Endometrial microvascular endothelial cells (primary cell): ENCODE measurements at regions not wholly inside any gene's neighbourhood (a gene's known extent, or its start where the extent isn't known, plus 50 kb on each side); places are given as distances from the start of the nearest gene placed in this dataset.
"Not testable (repeated sequence)": the region's sequence is repeated elsewhere in the genome, so short reads cannot be mapped to it uniquely, and the experiment has no call there.

ENCODE experiments used
- in situ Hi-C: cut with HindIII; loops from 2 replicates; pipeline ENCODE4 v1.10.0; 2017; ENCODE audit warnings: low sequenced_read_pairs, low pct_unique_long_range_greater_than_20kb; ENCODE audit errors: inconsistent ontology term

- in situ Hi-C loops: no loop called here
Observed at GRCh38 chr2:239664216-239664810, 263.5 kb upstream of the HDAC4 start.

DNA sequence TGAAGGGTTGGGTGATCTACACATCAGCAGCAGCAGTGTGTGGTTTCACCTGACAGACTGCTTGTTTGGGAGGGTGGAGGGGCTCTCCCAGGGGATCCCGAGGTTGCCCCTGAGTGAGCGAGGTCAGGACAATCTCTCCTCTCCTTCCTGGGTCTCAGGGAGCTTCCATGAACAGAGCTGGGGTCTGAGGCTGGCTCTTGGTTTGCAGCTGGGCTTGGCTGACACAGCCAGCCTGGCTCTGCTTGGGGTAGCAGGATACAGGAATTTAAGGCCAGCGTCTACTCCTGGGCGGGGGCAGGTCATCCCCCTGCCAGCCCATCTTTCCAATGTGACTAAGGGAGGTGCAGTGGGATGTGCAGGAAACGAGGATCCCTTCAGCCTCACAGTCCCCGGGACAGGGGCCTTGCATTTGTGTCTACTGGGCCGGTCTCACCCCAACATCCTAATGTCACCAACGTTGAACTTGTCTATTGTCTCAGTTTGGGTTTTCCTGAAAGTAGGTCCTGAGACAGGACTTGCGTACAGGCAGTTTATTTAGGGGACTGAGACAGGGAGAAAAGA, 262.6 kb upstream of the HDAC4 start:
- in situ Hi-C loops: no loop called here

- in situ Hi-C loops: no loop called here
Observed at GRCh38 chr2:239662413-239663120, 261.7 kb upstream of the HDAC4 start.

DNA sequence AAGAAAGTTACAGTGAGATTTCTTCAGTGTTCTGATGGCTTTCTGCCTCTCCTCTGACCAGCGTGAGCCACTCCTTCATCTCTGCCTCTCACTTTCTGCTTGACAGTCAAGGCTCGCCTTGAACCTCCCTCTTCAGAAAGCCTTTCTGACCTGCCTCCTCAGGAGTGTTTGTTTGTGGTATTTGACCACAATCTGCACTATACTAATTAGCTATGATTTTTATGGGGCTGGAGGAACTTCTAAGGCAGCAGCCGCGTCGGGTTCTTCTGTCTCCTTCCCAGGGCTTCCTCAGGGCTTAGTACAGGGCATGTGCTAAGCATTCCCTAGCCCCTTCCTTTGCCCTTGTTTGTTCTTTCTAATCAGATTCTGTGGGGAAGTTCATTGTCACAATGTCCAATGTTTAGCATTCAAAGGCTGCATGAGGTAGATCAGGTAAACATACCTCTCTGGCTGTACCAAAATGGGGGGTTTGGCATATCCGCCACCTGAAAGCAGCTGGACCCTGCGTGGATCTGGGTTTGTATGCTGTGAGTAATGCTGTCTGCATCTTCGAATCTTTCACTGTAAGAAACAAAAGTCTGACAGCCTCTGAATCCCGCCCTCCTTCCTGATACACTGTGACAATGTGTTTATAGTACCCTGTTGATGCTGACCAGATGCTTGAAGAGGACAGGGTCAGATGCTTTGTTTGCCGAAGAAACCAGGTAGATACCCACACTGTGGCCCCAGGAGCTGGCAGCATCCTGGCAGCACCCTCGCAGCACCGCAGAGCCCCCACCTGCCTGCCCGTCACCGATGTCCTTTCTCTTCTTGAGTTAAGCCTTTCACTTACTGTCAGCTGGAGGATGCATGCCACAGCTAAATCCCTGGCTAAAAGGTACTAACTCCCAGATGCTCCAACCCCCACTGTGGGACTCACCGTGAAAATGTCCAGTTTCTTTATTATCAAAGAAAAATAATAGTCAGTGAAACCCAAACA, 260.8 kb upstream of the HDAC4 start:
- in situ Hi-C loops: no loop called here

- in situ Hi-C loops: no loop called here
Observed at GRCh38 chr2:239660390-239661230, 259.8 kb upstream of the HDAC4 start.

- in situ Hi-C loops: loop anchor here (10.0 kb wide), 1 partner anchor 47 kb away; no protein-coding TSS in a partner anchor
Observed at GRCh38 chr2:239657992-239658391, 257.2 kb upstream of the HDAC4 start.

DNA sequence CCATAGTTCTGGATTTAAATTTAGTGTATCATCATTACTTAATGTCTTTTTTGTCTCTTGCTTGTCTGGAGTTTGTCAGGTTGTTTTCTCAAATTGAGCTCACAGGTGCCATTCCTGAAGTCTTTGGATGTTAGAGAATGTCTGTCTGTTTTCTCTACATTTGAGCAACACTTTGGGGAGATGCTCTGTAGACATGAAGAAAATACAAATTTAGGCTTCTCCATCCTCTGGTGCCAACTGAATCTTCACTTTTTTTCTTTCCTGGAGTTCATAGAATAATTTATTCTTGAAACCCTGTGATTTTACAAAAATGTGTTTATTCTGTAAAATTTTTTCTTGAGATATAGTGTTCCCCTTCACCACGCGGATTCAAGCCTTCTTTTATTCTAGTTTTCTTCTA, 256.4 kb upstream of the HDAC4 start:
- in situ Hi-C loops: loop anchor here (10.0 kb wide), 1 partner anchor 48 kb away; no protein-coding TSS in a partner anchor

DNA sequence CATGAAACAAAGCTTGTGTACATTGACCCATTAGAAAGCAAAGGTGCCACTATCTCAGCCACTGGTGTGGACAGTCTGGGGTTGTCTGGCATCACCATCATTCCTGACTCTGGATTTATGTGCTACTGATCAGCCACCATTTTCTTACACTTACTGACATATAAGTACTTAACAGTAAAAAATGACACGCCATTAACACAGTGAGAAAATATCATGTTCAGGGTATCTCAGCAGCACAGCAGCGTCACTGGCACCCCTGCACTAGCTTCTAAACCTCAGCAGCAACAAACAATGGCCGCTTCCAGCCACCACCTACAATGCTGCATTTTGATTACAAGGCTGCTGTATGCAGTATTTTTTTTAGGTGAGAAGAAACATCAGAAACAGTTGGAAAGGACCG, 253.4 kb upstream of the HDAC4 start:
- in situ Hi-C loops: loop anchor here (10.0 kb wide), 1 partner anchor 51 kb away; no protein-coding TSS in a partner anchor

DNA sequence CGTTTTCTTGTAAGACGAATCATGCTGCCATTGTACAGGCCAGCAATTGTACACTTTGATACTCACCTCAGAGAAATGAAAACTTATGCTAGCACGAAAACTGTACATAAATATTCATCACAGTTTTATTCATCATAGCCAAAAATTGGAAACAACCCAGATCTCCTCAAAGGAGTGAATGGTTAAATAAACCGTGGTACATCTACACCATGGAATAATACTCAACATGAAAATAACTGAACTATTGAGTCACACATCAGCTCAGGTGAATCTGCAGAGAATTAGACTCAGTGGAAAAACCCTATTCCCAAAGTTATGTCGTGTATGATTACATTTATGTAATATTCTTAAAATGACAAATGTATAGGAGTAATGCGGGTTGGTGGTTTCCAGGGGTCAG, 251.0 kb upstream of the HDAC4 start:
- in situ Hi-C loops: loop anchor here (10.0 kb wide), 1 partner anchor 53 kb away; no protein-coding TSS in a partner anchor

GRCh38 chr2:239650674-239651073, 249.9 kb upstream of the HDAC4 start:
- in situ Hi-C loops: loop anchor here (10.0 kb wide), 1 partner anchor 54 kb away; no protein-coding TSS in a partner anchor

GRCh38 chr2:239649309-239649708, 248.5 kb upstream of the HDAC4 start:
- in situ Hi-C loops: no loop called here

DNA sequence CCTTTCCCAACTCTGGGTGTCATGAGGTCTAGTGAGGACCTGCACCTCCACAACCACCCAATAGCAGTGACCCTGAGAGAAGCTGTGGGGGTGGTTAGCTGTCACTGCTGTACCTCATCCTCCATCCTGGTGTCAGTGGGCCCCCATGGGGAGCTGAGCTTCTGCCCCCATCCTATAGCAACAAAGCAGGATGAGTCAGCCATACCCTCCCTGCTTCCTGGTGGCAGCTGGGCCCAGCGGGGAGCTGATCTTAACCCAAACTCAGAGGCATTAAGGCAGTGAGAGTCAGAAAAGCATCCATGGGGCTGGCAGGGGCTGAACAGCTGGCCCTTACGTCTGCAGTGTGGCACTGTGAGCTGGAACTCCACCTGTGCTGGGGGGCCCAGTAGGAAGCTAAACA, 247.8 kb upstream of the HDAC4 start:
- in situ Hi-C loops: no loop called here

GRCh38 chr2:239647052-239647819, 246.4 kb upstream of the HDAC4 start:
- in situ Hi-C loops: no loop called here

DNA sequence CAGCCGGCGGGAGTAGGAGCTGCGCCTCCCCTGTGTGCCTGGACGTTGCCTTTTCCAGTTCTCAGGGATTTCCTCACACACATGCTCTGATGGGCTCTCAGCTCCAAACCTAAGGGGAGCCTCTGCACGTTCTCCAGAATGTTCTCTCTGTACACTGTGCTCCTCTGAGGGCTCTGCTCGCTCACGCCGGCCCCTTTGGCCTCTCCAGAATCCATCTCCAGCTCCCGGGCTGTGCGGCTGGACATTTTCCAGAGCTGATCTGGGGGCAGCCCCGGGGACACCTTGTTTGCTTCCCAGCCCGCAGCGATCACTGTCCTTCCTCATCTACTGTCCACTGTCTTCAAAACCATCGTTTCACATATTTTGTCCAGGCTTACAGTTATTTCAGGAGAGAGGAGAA, 245.4 kb upstream of the HDAC4 start:
- in situ Hi-C loops: no loop called here

DNA sequence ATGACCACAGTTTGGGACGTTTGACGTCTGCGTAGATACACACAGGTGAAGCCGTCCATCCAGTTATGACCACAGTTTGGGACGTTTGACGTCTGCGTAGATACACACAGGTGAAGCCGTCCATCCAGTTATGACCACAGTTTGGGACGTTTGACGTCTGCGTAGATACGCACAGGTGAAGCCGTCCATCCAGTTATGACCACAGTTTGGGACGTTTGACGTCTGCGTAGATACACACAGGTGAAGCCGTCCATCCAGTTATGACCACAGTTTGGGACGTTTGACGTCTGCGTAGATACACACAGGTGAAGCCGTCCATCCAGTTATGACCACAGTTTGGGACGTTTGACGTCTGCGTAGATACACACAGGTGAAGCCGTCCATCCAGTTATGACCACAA, 243.8 kb upstream of the HDAC4 start:
- in situ Hi-C loops: not testable (repeated sequence)

- in situ Hi-C loops: no loop called here
Observed at GRCh38 chr2:239644011-239644410, 243.2 kb upstream of the HDAC4 start.

DNA sequence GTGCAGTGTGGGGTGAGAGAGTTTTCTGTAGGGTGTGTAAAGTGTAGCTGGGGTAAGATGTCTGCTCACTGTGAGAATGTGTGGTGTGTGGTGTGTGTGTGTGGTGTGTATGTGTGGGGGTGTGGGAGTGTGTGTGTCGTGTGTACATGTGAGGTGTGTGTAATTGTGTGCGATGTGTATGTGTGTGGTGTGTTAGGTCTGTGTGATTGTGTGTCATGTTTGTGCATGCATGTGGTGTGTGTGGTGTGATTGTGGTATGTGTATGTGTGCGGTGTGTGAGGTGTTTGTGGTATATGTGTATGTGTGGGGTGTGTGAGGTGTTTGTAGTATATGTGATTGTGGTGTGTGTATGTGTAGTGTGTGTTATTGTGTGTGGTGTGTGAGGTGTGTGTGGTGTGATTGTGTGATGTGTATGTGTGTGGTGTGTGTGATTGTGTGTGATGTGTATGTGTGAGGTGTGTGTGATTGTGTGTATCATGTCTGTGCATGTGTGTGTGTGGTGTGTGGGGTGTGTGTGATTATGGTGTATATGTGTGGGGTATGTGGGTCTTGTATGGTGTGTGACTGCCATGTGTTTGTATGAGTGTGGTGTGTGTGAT, 241.7 kb upstream of the HDAC4 start:
- in situ Hi-C loops: no loop called here
